Muscle layer of duodenum (tissue), 2 donors: ENCODE measurements at regions not wholly inside any gene's neighbourhood (a gene's known extent, or its start where the extent isn't known, plus 50 kb on each side); places are given as distances from the start of the nearest gene placed in this dataset.

Experiments
- H3K27ac ChIP-seq: one replicate; pipeline ENCODE4 v1.7.0; 2013; ENCODE audit warnings: mild to moderate bottlenecking, low read length
- H3K27me3 ChIP-seq: one replicate; pipeline ENCODE4 v1.7.0; 2013; ENCODE audit warnings: low read depth, mild to moderate bottlenecking, control low read depth, low read length
- H3K36me3 ChIP-seq, 2 donors: one replicate each; pipeline ENCODE4 v1.7.0; 2013; ENCODE audit warnings: low read length in 2 of 2, control low read depth in 1 of 2, mild to moderate bottlenecking in 1 of 2; ENCODE audit not compliant: insufficient read depth in 2 of 2, control insufficient read depth in 1 of 2
- H3K4me1 ChIP-seq, 2 donors: one replicate each; pipeline ENCODE4 v1.7.0; 2013; ENCODE audit warnings: low read length in 2 of 2, mild to moderate bottlenecking in 2 of 2, control low read depth in 1 of 2, moderate library complexity in 1 of 2; ENCODE audit not compliant: insufficient read depth in 2 of 2, control insufficient read depth in 1 of 2
- H3K4me3 ChIP-seq, 2 donors: one replicate each; pipeline ENCODE4 v1.7.0; 2013; ENCODE audit warnings: low read length in 2 of 2, low read depth in 1 of 2, mild to moderate bottlenecking in 1 of 2
- H3K9me3 ChIP-seq, 2 donors: one replicate each; pipeline ENCODE4 v1.7.0; 2013; ENCODE audit warnings: low read length in 2 of 2, control low read depth in 1 of 2, mild to moderate bottlenecking in 1 of 2; ENCODE audit not compliant: control insufficient read depth in 1 of 2
- donor health status: healthy.

DNA sequence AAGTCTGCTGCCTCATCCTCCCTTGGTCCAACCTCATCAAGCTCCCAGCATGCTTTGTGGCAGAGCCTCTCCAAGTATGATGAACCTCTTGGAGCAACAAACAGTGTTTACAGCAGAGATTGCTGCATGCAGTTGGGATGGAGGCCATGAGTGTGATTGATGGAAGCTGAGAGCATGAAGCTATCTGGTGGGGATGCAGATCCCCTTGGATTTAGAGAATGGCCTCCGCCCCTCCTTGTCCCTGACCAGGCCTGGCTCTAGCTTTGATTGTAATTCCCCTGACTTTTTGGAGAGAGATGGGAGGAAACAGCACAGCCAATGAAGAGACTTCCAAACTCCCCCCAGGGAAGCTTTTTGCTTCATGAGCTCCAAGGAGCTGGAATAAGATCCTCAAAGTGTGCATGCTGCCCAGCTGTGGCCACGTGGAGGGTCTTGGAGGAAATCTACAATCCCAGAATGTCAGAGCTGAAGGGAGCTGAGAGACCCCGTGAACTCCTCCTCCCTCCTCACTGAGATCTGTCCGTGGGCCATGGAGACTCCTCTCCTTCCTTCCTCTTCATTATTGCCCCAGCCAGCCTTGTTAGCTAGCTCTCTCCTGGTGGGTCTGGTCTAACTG, 165.3 kb upstream of the USP24 start:
- no peak overlapping the region for H3K27ac ChIP-seq
- H3K27me3 ChIP-seq = no peaks in the 10 kb centered on the region
- no peaks in the 10 kb centered on the region for H3K9me3 ChIP-seq
- H3K4me1 ChIP-seq = no peaks in the 10 kb centered on the region
- H3K4me3 ChIP-seq = no peak overlapping the region
- no peaks in the 10 kb centered on the region for H3K36me3 ChIP-seq

DNA sequence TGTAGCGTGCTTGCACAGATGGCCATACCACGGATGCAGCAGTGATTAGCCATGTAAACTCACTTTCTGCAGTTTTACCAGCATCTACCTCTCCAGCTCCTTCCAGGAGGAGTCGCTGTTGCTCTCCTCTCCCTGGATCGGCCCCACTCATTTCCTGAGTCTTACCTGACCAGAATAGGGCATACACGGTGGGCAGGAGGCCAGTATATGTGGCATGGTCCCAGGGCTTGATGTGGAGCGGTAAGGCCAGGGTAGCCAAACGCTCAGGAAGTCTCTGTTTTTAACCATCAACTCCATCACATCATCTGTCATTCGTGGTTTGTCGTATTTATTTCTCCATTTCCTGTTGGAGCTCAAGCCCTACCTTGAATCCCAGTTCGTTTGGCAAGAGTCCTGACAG, 163.4 kb upstream of the USP24 start:
- Histone ChIP-seq H3K27me3 (no peaks in the 10 kb centered on the region), H3K4me1 (no peaks in the 10 kb centered on the region), H3K4me3 (no peak overlapping the region), H3K9me3 (no peaks in the 10 kb centered on the region), H3K36me3 (no peaks in the 10 kb centered on the region), H3K27ac (no peak overlapping the region)

DNA sequence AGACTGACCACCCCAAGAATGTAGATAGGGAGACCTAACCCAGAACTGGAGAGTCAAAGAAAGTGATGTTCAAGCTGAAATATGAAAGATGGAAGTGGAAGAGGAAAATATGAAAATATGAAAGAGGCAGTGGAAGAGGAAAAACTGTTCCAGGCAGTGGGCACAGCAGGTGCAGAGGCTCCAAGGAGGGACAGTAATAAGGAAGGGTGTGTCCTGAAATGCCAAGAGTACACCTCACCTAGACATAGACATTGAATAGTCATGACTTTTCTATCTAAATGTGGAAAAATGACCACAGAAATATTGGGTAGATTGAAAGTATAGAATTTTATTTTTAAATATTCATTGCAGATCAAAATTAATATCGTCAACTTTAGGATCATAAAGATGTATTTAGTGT, 161.7 kb upstream of the USP24 start:
- H3K4me3 ChIP-seq = no peak overlapping the region
- H3K36me3 ChIP-seq = no peaks in the 10 kb centered on the region
- no peaks in the 10 kb centered on the region for H3K9me3 ChIP-seq
- H3K4me1 ChIP-seq = no peaks in the 10 kb centered on the region
- no peak overlapping the region for H3K27ac ChIP-seq
- H3K27me3 ChIP-seq = no peaks in the 10 kb centered on the region

DNA sequence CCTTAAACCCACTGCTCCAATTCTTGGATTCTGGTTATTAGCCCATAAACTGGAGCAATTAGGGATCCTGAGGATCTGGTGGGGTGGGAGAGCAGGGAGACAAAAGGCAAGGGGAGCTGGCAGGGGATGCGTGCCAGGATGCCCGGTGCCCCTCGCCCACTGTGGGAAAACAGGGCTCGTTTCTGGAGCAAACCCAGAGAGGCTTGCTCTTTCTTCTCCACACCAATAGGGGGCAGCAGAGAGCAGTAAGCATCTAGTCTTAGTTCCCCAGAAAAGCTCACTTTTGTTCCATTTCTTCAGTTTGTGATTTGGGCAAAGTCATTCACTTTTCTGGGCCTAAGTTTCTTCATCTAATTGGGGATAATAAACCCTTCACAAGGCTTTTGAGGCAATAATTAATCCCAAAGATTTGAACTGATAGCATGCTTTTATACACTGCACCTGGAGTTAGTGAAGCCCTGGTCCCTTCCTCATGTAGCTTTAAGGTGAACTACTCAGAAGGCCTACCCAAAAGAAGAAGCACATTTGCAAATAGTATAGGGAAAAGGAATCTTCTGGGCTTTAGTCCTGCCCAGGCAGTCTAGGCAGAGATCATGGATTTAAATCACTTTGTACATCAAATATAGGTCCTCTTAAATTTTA, 160.6 kb upstream of the USP24 start:
- Histone ChIP-seq H3K36me3 (no peaks in the 10 kb centered on the region), H3K27ac (no peak overlapping the region), H3K9me3 (no peaks in the 10 kb centered on the region), H3K4me1 (no peaks in the 10 kb centered on the region), H3K27me3 (no peaks in the 10 kb centered on the region), H3K4me3 (no peak overlapping the region)

DNA sequence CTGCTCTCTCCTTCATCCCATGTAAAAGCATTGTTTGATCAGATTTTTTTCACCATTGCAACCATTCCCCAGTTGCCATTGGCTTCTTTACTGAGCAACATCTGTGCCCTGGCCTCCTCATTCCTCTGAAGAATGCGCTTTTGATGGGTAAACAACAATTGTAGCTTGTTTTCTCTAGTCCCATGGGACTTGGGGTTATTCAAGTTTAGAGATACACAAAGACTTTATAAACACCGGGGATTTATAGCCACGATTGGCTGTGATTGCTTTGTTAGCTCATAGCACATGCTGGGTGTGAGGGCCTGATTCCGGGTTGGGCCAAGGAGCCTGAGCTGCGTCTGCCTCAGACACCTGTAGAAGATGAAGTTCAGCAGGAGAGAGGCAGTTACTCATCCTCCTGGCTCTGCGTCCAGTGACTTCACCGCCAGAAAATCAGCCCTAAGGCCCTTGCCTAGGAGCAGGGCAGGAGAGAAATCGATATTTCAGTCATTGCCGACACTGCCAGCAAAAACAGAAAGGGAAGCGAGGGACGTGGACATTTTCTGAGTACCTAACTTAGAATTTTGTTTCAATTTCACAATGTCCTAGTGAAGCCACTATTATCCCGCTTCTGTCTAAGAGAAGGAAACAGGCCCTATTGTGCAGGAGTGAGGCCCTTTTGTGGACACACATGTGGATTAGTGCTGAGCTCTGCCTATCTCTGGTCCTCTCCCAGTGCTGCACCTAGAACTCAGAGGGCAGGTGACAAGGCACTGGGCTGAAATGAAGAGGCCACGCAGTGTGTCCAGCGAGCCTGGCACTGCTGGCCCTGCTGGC, 159.8 kb upstream of the USP24 start:
- Histone ChIP-seq H3K27ac (no peak overlapping the region), H3K36me3 (no peaks in the 10 kb centered on the region), H3K4me1 (no peaks in the 10 kb centered on the region), H3K9me3 (no peaks in the 10 kb centered on the region), H3K4me3 (no peak overlapping the region), H3K27me3 (no peaks in the 10 kb centered on the region)

DNA sequence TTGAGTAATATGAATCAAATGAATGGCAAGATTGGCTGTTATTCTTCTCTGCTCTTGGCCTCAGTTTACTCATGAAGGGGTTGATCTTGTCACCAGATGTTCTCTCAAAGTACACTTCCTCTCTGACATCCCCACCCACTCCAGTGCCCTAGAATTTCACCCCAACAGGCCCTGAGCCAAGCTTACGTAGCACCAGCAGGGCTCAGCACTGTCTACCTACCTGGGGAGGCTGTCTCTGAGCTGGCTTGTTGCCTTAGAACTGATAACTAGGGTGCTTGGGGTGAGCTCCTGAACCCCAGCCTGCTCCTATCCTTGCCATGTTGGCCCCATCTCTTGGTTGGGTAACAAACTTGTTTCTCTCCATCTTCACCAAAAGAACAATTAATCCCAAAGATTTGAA, 159.1 kb upstream of the USP24 start:
- H3K9me3 ChIP-seq = no peaks in the 10 kb centered on the region
- H3K27me3 ChIP-seq = no peaks in the 10 kb centered on the region
- H3K36me3 ChIP-seq = no peaks in the 10 kb centered on the region
- H3K27ac ChIP-seq = no peak overlapping the region
- H3K4me3 ChIP-seq = no peak overlapping the region
- H3K4me1 ChIP-seq = no peaks in the 10 kb centered on the region

DNA sequence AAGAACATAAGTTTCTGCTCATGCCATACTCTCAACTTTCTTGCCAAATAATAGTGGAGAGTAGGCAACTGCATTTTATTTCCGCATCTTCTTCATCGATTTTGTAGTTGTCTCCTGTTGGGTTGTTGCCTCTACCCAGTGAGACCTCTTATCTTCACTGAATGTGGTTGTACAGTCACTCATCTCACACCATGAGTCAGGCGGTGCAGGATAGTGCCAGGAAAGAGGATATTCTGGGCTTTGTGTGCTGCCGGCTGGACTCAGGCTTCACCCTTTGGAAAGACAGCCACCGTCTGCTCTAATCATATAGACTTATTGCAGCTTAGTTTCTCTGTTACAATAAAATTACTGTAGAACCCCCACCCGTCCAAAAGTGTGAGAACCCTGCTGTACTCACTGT, 154.3 kb upstream of the USP24 start:
- H3K9me3 ChIP-seq = no peaks in the 10 kb centered on the region
- no peaks in the 10 kb centered on the region for H3K27me3 ChIP-seq
- H3K27ac ChIP-seq = no peak overlapping the region
- no peaks in the 10 kb centered on the region for H3K4me1 ChIP-seq
- no peak overlapping the region for H3K4me3 ChIP-seq
- no peaks in the 10 kb centered on the region for H3K36me3 ChIP-seq

DNA sequence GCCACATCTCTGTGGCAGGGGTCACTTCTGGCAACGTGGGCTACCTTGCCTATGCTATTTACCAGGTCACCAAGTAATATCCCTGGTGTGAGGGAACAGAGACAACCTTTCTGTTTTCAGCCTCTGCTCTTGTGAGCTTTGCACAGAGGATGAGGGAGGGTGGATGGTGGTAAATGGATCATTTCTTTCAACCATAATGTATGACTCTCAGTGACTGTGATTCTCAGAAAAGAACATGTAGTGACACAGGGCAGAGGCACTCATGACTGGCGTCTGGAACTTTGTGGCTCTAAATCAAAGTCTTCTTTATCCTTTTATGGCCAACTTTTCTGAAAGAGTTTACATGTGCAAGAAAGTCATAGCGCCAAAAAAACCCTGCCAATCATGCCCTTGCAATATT, 153.5 kb upstream of the USP24 start:
- Histone ChIP-seq H3K9me3 (no peaks in the 10 kb centered on the region), H3K27me3 (no peaks in the 10 kb centered on the region), H3K4me3 (no peak overlapping the region), H3K36me3 (no peaks in the 10 kb centered on the region), H3K27ac (no peak overlapping the region), H3K4me1 (no peaks in the 10 kb centered on the region)

DNA sequence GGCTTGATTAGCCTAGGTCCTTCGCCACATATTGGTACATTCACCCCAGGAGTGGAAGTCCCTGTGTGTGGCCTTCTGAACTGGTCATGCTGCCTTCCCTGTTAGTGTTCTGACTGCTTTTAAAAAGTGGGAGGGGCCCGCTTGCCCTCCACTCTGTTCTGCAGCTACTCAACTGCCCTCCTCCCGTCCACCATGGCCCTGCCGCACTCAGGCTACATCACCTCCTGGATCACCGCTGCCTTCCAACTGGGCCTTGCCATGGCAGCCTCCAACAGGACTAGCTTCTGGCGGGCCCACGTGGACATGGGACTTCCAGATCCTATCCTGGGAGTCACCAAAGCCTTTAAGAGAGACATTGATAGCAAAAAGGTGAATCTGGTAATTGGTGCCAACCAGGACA, 152.1 kb upstream of the USP24 start:
- Histone ChIP-seq H3K4me3 (no peak overlapping the region), H3K36me3 (no peaks in the 10 kb centered on the region), H3K27me3 (no peaks in the 10 kb centered on the region), H3K4me1 (no peaks in the 10 kb centered on the region), H3K9me3 (no peaks in the 10 kb centered on the region), H3K27ac (no peak overlapping the region)

DNA sequence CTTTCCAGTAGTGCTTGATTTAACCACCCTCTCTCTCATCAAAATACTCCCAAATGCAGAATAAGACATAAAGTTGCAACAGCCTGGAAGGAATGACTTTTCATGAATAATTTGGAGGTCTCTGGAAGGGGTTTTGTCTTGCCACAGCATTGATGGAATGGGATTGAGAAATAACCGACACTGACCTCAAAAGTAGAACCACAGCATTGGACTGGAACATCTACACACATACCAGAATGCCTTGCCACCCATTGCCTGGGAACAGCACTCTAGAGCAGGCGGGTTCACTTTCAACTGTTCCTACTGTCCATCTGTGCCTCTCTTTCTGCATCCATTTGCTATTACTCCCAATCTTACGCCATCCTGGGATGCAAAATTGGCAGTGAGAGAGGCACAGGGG, 149.1 kb upstream of the USP24 start:
- Histone ChIP-seq H3K27me3 (no peaks in the 10 kb centered on the region), H3K4me3 (no peak overlapping the region), H3K4me1 (no peaks in the 10 kb centered on the region), H3K36me3 (no peaks in the 10 kb centered on the region), H3K27ac (no peak overlapping the region), H3K9me3 (no peaks in the 10 kb centered on the region)

DNA sequence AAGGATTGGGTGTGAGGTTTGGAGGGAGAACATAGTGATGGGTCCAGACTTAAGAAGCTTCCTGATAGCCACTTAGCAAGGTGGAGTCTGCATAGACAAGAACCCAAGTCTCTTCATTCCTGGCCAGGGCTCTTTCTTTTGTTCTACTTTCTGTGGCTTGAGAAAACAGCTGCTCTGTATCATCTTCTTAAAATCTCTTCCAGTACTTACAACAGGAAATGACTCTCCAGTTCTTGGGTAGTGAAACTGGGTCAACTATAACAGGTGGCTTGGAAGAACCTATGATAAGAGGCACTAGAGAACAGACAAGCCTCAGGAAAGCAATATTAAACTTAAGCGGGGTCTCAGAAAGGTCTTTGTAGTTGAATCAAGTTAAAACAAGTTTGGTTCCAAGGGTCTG, 148.1 kb upstream of the USP24 start:
- no peaks in the 10 kb centered on the region for H3K27me3 ChIP-seq
- no peaks in the 10 kb centered on the region for H3K9me3 ChIP-seq
- H3K27ac ChIP-seq = no peak overlapping the region
- H3K4me1 ChIP-seq = no peaks in the 10 kb centered on the region
- H3K4me3 ChIP-seq = no peak overlapping the region
- H3K36me3 ChIP-seq = no peaks in the 10 kb centered on the region
